Endodermal cell (in vitro differentiated cells): ENCODE measurements at regions not wholly inside any gene's neighbourhood (a gene's known extent, or its start where the extent isn't known, plus 50 kb on each side); places are given as distances from the start of the nearest gene placed in this dataset.

Experiments
- DNase-seq: peaks from one replicate; pipeline ENCODE4 v3.0.0-alpha.2; 2017
- H3K27ac ChIP-seq: 2 replicates; pipeline ENCODE4 v1.5.1; 2013; ENCODE audit warnings: mild to moderate bottlenecking, low read depth, low read length, moderate library complexity
- H3K27me3 ChIP-seq: 2 replicates; pipeline ENCODE4 v1.6.1; 2013; ENCODE audit warnings: mild to moderate bottlenecking, low read length, moderate library complexity; ENCODE audit not compliant: insufficient read depth, control insufficient read depth, poor library complexity, severe bottlenecking
- H3K36me3 ChIP-seq: 2 replicates; pipeline ENCODE4 v1.7.0; 2013; ENCODE audit warnings: mild to moderate bottlenecking, low read length, moderate library complexity; ENCODE audit not compliant: control insufficient read depth, insufficient read depth
- H3K4me1 ChIP-seq: one replicate; pipeline ENCODE4 v1.7.0; 2013; ENCODE audit warnings: low read length; ENCODE audit not compliant: control insufficient read depth, insufficient read depth
- H3K4me3 ChIP-seq: 2 replicates; pipeline ENCODE4 v1.5.1; 2013; ENCODE audit warnings: mild to moderate bottlenecking, low read length, moderate library complexity
- H3K9ac ChIP-seq: 2 replicates; pipeline ENCODE4 v1.6.1; 2013; ENCODE audit warnings: mild to moderate bottlenecking, low read length, moderate library complexity; ENCODE audit not compliant: poor library complexity, severe bottlenecking; ENCODE audit errors: extremely low read depth
- H3K9me3 ChIP-seq: 2 replicates; pipeline ENCODE4 v1.6.1; 2013; ENCODE audit warnings: mild to moderate bottlenecking, low read length, moderate library complexity; ENCODE audit not compliant: control insufficient read depth
- H3K27ac Mint-ChIP-seq: 2 replicates; pipeline ENCODE4 v1.8.0; 2020; ENCODE audit warnings: mixed read lengths
- H3K27me3 Mint-ChIP-seq: 2 replicates; pipeline ENCODE4 v1.8.0; 2021; ENCODE audit warnings: mild to moderate bottlenecking, mixed read lengths; ENCODE audit not compliant: insufficient read depth
- H3K36me3 Mint-ChIP-seq: 2 replicates; pipeline ENCODE4 v1.8.0; 2020; ENCODE audit warnings: low read depth, mixed read lengths
- H3K4me1 Mint-ChIP-seq: 2 replicates; pipeline ENCODE4 v1.8.0; 2020; ENCODE audit warnings: mixed read lengths
- H3K4me3 Mint-ChIP-seq: 2 replicates; pipeline ENCODE4 v1.8.0; 2020; ENCODE audit warnings: mild to moderate bottlenecking, moderate library complexity, mixed read lengths
- H3K9me3 Mint-ChIP-seq: 2 replicates; pipeline ENCODE4 v1.8.0; 2020; ENCODE audit warnings: mild to moderate bottlenecking, mixed read lengths
- WGBS, 2 experiments: methylation state at CpG; one replicate each; pipeline versions ENCODE4 v1.1.5 to v1.1.7; 2013; ENCODE audit warnings: missing lambda C conversion rate in 2 of 2, mixed read lengths in 1 of 2; ENCODE audit not compliant: insufficient coverage in 1 of 2, insufficient read length in 1 of 2; 5-methylcytosine and 5-hydroxymethylcytosine counted together
- TF ChIP-seq, protein P1 (sequence below): fragments of 200-600 bp; sonication (generic); conservative IDR thresholded peaks from 2 replicates; pipeline ENCODE4 v1.5.0; 2021; ENCODE audit warnings: antibody characterized with exemption, mild to moderate bottlenecking

DNA sequence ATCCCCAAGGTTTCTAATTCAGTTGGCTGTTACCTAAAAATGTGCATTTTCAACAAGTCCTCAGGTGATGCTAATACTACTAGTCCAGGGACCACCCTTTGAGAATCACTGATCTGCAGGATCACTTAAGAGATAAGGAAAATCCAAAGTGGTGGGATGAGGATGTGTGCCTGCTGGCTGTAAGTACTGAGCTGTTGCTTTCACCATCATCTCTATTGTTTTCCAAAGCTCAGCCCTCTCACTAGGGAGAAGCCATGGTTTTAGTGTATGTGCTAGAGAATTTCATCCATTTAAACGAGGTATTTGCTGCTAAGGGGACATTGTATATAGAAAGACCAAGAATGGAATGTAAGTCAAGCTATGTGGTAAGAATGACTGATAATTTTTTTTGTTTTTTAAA is 202.3 kb downstream of the KIF21A start:
- Mint-ChIP-seq H3K27ac (no peak overlapping the region), H3K36me3 (no peaks in the 10 kb centered on the region), H3K27me3 (no peaks in the 10 kb centered on the region), H3K4me3 (no peak overlapping the region), H3K4me1 (peaks cover 13% of the 10 kb centered on the region), H3K9me3 (no peaks in the 10 kb centered on the region)
- no peaks in the 10 kb centered on the region for H3K9me3 ChIP-seq
- no peak overlapping the region for H3K4me3 ChIP-seq
- no peak overlapping the region for H3K27ac ChIP-seq
- DNase-seq: peak; percentile 48
- H3K4me1 ChIP-seq: no peaks in the 10 kb centered on the region
- 50 to 60% methylated on average over 1 of the region's 1 CpG for WGBS, 2 experiments
- no peaks in the 10 kb centered on the region for H3K36me3 ChIP-seq
- TF ChIP-seq, protein P1, sequence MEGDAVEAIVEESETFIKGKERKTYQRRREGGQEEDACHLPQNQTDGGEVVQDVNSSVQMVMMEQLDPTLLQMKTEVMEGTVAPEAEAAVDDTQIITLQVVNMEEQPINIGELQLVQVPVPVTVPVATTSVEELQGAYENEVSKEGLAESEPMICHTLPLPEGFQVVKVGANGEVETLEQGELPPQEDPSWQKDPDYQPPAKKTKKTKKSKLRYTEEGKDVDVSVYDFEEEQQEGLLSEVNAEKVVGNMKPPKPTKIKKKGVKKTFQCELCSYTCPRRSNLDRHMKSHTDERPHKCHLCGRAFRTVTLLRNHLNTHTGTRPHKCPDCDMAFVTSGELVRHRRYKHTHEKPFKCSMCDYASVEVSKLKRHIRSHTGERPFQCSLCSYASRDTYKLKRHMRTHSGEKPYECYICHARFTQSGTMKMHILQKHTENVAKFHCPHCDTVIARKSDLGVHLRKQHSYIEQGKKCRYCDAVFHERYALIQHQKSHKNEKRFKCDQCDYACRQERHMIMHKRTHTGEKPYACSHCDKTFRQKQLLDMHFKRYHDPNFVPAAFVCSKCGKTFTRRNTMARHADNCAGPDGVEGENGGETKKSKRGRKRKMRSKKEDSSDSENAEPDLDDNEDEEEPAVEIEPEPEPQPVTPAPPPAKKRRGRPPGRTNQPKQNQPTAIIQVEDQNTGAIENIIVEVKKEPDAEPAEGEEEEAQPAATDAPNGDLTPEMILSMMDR: no peak
- H3K27me3 ChIP-seq: no peaks in the 10 kb centered on the region
- no peak overlapping the region for H3K9ac ChIP-seq

DNA sequence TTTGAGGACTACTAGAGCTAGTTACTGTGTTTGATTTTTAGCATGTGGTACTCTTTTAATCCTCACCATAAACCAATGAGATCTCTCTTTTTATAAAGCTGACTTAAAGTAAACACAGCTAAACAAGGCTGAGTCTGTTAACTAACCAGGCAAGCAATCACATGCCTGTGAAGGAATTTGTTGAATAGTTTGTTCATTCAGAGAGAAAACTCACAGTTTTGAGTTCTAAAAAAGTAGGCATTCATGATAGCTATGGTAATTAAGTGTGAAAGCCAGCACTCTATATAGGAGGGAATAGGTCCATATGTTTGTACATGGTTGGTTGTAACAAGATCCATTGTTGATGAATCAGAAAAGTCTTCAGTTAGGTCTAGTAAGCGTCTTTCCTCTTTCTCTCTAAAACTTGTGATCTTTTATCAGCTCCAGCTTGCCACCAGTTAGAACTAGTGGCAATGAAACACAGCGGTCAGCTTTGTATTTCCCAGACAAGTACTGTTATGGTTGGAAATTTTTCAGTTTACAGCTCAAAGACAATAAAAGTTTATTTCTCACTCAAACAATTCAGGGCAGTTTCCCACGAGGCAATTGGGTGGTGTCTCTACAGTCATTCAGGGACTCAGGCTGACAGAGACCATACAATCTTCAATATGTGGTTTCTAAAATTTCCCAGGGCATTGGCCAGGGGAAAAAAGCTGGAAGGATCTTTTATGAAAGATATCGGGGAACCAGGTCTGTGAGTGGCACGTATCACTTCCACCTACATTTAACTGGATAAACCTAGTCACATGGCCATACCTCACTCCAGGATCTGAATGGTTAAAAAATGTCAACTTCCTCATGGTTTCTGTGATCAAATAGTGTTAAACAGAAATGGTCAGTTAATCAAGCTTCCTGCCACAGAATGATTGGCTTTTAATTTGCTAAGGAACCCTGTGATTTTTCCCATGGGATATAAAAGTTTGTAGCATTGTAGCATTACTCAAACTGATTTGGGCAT is 203.1 kb downstream of the KIF21A start:
- Mint-ChIP-seq H3K36me3 (no peaks in the 10 kb centered on the region), H3K27ac (no peak overlapping the region), H3K4me3 (no peak overlapping the region), H3K27me3 (no peaks in the 10 kb centered on the region), H3K4me1 (peaks cover 13% of the 10 kb centered on the region), H3K9me3 (no peaks in the 10 kb centered on the region)
- no peaks in the 10 kb centered on the region for H3K4me1 ChIP-seq
- H3K9me3 ChIP-seq: no peaks in the 10 kb centered on the region
- H3K4me3 ChIP-seq: no peak overlapping the region
- no peak for DNase-seq
- H3K27me3 ChIP-seq: no peaks in the 10 kb centered on the region
- WGBS, 2 experiments: 96% methylated on average over 5 of the region's 5 CpGs; no CpG with 5 or more reads in 1 of the 2 experiments
- TF ChIP-seq, protein P1: no peak
- H3K27ac ChIP-seq: no peak overlapping the region
- H3K36me3 ChIP-seq: no peaks in the 10 kb centered on the region
- H3K9ac ChIP-seq: no peak overlapping the region

DNA sequence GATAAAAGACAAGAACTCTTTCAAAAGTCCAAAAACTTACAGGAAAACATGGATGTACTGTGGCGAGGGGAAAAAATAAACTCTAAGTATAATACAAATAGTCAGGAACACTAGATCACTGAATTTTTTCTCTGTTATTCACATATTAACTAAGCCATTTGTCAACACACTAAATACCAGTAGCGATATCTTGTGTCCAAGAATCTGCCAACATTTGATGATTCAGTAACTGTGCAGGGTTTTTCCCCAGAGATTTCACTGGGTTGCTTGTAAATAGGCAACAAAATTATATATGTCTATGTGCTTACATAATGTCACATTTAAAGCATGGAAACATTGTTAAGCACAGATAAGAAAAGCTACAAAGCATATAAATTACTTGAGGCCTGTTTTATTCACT is 205.9 kb downstream of the KIF21A start:
- no peaks in the 10 kb centered on the region for H3K27me3 ChIP-seq
- Mint-ChIP-seq H3K4me1 (peaks cover 13% of the 10 kb centered on the region), H3K9me3 (no peaks in the 10 kb centered on the region), H3K27ac (no peak overlapping the region), H3K27me3 (no peaks in the 10 kb centered on the region), H3K36me3 (no peaks in the 10 kb centered on the region), H3K4me3 (no peak overlapping the region)
- no peaks in the 10 kb centered on the region for H3K9me3 ChIP-seq
- TF ChIP-seq, protein P1: no peak
- no peak overlapping the region for H3K9ac ChIP-seq
- no peaks in the 10 kb centered on the region for H3K36me3 ChIP-seq
- WGBS, 2 experiments: 98 to 100% methylated on average over 1 to 2 of the region's 2 CpGs
- no peak for DNase-seq
- no peaks in the 10 kb centered on the region for H3K4me1 ChIP-seq
- no peak overlapping the region for H3K4me3 ChIP-seq
- H3K27ac ChIP-seq: no peak overlapping the region
